ENCODE measurements at regions not wholly inside any gene's neighbourhood (a gene's known extent, or its start where the extent isn't known, plus 50 kb on each side); places are given as distances from the start of the nearest gene placed in this dataset.

GRCh38 chr2:471560-471959 lies 183.7 kb upstream of the ALKAL2 start:
- TF ChIP-seq CTCF (IDR thresholded peaks at IDR 0.05; ENCODE audit: low read depth, low read length) (no peak), EZH2phosphoT487 (IDR thresholded peaks at IDR 0.05; ENCODE audit: low read depth) (no peak)

Data from OCI-LY3 (cell line).